Lower lobe of right lung (tissue), 2 donors: ENCODE measurements at regions not wholly inside any gene's neighbourhood (a gene's known extent, or its start where the extent isn't known, plus 50 kb on each side); places are given as distances from the start of the nearest gene placed in this dataset.
A peak's percentile ranks its signal among the peaks of the same experiment; 100 is the strongest.
"Not testable (repeated sequence)": the region's sequence is repeated elsewhere in the genome, so short reads cannot be mapped to it uniquely, and the experiment has no call there.

ENCODE experiments used
- ATAC-seq, 2 donors: fragments of 200-7000 bp; cut with Tn5 transposase; one replicate each; pipeline ENCODE4 v1.9.1; 2020 to 2022; ENCODE audit warnings: mild to moderate bottlenecking in 2 of 2, moderate library complexity in 2 of 2
- DNase-seq: peaks from one replicate; pipeline ENCODE4 v3.0.0-alpha.2; 2020
- H3K27ac ChIP-seq: fragments of 200-600 bp; one replicate; pipeline ENCODE4 v1.8.0; 2022
- H3K27me3 ChIP-seq: fragments of 200-600 bp; one replicate; pipeline ENCODE4 v1.8.0; 2022; ENCODE audit warnings: low read depth
- H3K36me3 ChIP-seq: fragments of 200-600 bp; one replicate; pipeline ENCODE4 v1.8.0; 2022; ENCODE audit warnings: mild to moderate bottlenecking
- H3K4me1 ChIP-seq: fragments of 200-600 bp; one replicate; pipeline ENCODE4 v1.8.0; 2022
- H3K4me3 ChIP-seq: fragments of 200-600 bp; one replicate; pipeline ENCODE4 v1.8.0; 2022; ENCODE audit warnings: mild to moderate bottlenecking
- H3K9me3 ChIP-seq: fragments of 200-600 bp; one replicate; pipeline ENCODE4 v1.8.0; 2022
- intact Hi-C: fragments of 100-400 bp; cut with DNase I; formaldehyde crosslinking; loops from one replicate; pipeline ENCODE4 v1.11.0; 2022
- TF ChIP-seq, protein P1 (sequence below): fragments of 200-600 bp; IDR thresholded peaks from one replicate; pipeline ENCODE4 v1.8.0; 2022; ENCODE audit warnings: antibody characterized with exemption, mild to moderate bottlenecking
- donor health status: DM: no; HTN: yes; CAD: no; lungs with severe emphysema.

DNA sequence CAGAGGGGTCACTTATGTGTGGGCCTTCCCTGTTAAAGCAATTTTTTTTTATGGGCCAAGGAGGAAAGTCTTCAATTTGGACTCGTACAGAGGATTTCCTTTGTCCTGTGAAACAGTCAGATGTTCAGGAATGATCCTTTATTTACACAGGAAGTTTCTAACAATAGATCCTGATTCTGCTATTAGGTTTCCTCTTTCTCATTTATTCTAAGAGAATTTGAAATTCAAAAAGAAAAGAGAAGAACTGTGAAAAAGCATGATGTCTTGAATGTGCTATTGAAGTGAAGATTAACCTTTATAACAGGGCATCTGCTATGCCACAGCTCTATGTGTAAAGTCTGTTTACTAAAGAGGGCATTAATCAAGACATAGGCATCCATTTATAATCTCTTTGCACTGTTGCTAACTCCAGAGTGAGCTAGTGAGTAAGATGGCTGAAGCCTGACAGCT, 105.3 kb upstream of the FAM98A start:
- intact Hi-C loops: no loop called here
- H3K27ac ChIP-seq: no peak overlapping the region
- TF ChIP-seq, protein P1, sequence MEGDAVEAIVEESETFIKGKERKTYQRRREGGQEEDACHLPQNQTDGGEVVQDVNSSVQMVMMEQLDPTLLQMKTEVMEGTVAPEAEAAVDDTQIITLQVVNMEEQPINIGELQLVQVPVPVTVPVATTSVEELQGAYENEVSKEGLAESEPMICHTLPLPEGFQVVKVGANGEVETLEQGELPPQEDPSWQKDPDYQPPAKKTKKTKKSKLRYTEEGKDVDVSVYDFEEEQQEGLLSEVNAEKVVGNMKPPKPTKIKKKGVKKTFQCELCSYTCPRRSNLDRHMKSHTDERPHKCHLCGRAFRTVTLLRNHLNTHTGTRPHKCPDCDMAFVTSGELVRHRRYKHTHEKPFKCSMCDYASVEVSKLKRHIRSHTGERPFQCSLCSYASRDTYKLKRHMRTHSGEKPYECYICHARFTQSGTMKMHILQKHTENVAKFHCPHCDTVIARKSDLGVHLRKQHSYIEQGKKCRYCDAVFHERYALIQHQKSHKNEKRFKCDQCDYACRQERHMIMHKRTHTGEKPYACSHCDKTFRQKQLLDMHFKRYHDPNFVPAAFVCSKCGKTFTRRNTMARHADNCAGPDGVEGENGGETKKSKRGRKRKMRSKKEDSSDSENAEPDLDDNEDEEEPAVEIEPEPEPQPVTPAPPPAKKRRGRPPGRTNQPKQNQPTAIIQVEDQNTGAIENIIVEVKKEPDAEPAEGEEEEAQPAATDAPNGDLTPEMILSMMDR: no peak
- DNase-seq: no peak
- no peak overlapping the region for H3K4me3 ChIP-seq
- H3K9me3 ChIP-seq: no peaks in the 10 kb centered on the region
- H3K36me3 ChIP-seq: no peaks in the 10 kb centered on the region
- H3K27me3 ChIP-seq: no peaks in the 10 kb centered on the region
- ATAC-seq: no peak
- H3K4me1 ChIP-seq: no peaks in the 10 kb centered on the region

- DNase-seq: no peak
- ATAC-seq: no peak
- Histone ChIP-seq H3K36me3 (no peaks in the 10 kb centered on the region), H3K27ac (no peak overlapping the region), H3K9me3 (no peaks in the 10 kb centered on the region), H3K4me3 (no peak overlapping the region), H3K4me1 (no peaks in the 10 kb centered on the region), H3K27me3 (no peaks in the 10 kb centered on the region)
- intact Hi-C loops: no loop called here
- TF ChIP-seq, protein P1: no peak
Observed at GRCh38 chr2:33696234-33696633, 97.1 kb upstream of the FAM98A start.

DNA sequence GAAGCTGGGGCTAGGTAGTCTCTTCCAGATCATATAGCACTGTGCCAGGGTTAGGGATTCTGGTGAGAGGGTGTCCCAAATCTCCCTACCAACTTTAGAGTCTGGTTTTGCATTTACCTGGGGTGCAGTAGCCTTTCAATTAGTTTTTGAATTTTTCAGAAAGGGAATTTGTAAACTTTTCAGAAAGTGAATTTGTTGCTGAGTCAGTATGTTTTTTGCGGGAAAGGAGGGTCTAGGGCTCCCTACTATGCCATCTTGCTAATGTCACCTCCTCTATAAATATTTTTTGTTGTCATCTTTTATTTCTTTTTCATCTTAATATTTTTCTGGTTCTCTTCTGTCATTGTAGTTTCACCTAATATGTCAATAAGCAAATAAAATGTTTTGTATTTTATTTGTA, 95.8 kb upstream of the FAM98A start:
- intact Hi-C loops: no loop called here
- no peak for DNase-seq

GRCh38 chr2:33690686-33691085, 91.6 kb upstream of the FAM98A start:
- H3K4me1 ChIP-seq, H3K36me3 ChIP-seq, DNase-seq, ATAC-seq, H3K4me3 ChIP-seq, H3K27ac ChIP-seq, intact Hi-C loops, H3K27me3 ChIP-seq: not testable (repeated sequence)
- H3K9me3 ChIP-seq: peaks cover 17% of the 10 kb centered on the region

More for the DNA sequence above, 95.8 kb upstream of the FAM98A start:
- Histone ChIP-seq H3K36me3 (no peaks in the 10 kb centered on the region), H3K4me3 (no peak overlapping the region), H3K4me1 (no peaks in the 10 kb centered on the region), H3K9me3 (no peaks in the 10 kb centered on the region), H3K27ac (no peak overlapping the region), H3K27me3 (no peaks in the 10 kb centered on the region)
- TF ChIP-seq, protein P1: no peak
- ATAC-seq: no peak

DNA sequence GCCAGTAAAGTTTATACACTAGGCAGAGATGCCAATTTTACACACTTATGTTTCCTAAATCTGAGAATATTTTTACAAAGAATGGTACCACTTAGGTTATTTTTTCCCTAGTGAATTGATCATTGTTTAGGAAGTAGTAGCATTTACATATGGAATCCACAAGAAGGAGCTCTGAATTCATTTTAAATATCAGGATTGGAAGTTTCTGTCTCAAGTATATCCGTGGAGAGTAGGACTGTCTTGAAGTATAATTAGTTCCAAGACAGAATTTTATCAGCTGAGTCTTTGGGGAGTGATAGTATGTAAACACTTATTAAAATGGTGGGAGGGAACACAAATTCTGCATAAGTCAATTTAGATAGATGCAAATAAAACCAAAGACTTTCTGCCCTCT, 82.3 kb upstream of the FAM98A start:
- no peak for DNase-seq
- intact Hi-C loops: no loop called here
- ATAC-seq: no peak

DNA sequence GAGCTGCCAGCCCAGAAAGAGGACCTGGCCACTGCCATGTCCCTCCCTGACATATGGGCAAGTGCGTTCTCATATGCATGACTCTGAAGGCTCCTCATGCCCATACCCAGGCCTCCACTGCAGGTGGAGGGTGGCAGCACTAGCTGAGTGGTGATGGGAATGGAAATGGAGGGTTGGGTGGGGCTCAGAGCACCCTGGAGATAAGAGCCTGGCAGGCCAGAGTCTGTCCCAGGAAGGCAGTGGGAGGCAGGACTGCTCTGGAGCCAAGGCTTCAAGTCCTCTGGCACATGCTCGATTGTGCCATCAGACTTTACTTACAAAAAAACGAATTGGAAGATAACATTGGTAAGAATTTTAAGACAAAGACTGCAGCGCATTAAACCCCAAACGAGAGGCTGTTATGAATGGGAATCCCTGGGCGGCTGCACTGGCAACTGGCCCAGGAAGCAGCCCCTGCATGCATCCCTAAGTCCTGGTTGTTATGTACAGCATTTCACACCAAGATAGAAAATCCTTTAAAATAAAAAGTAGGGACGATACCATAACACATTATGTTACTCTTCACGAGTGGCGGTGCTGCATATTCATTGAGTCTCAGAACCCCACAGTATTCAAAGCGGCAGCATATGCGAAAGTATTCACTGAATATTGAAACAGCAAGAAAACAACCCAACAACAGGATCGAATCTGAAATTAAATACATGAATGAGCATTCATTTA, 81.7 kb upstream of the FAM98A start:
- H3K27ac ChIP-seq: no peak overlapping the region
- H3K4me3 ChIP-seq: no peak overlapping the region
- no peak for DNase-seq
- intact Hi-C loops: no loop called here
- TF ChIP-seq, protein P1: no peak
- peaks cover 7% of the 10 kb centered on the region for H3K9me3 ChIP-seq
- ATAC-seq: no peak
- H3K4me1 ChIP-seq: no peaks in the 10 kb centered on the region
- no peaks in the 10 kb centered on the region for H3K27me3 ChIP-seq
- H3K36me3 ChIP-seq: no peaks in the 10 kb centered on the region

More for the DNA sequence above, 82.3 kb upstream of the FAM98A start:
- H3K27me3 ChIP-seq: no peaks in the 10 kb centered on the region
- TF ChIP-seq, protein P1: peak; percentile 27
- H3K9me3 ChIP-seq: peaks cover 7% of the 10 kb centered on the region
- H3K36me3 ChIP-seq: no peaks in the 10 kb centered on the region
- no peak overlapping the region for H3K4me3 ChIP-seq
- H3K27ac ChIP-seq: no peak overlapping the region
- H3K4me1 ChIP-seq: no peaks in the 10 kb centered on the region
